ENCODE measurements at regions not wholly inside any gene's neighbourhood (a gene's known extent, or its start where the extent isn't known, plus 50 kb on each side); places are given as distances from the start of the nearest gene placed in this dataset.

- no peak for TF ChIP-seq REST (IDR thresholded peaks at IDR 0.05; ENCODE audit: insufficient read depth in 1 of 2, low read depth in 2 of 2, low read length in 1 of 2)
- no peak for TF ChIP-seq CTCF (IDR thresholded peaks at IDR 0.05)
- no peak for TF ChIP-seq TCF7L2 (IDR thresholded peaks at IDR 0.05; ENCODE audit: low read depth, low read length)
- no peak for TF ChIP-seq SIN3A (IDR thresholded peaks at IDR 0.05; ENCODE audit: borderline replicate concordance, insufficient read depth, low read depth, low read length)
- no peak for TF ChIP-seq POLR2AphosphoS5 (IDR thresholded peaks at IDR 0.05; ENCODE audit: low read depth, low read length)
- in situ Hi-C loops (cut with HindIII; ENCODE audit: low pct_unique_long_range_greater_than_20kb, low sequenced_read_pairs), result no loop called here
Measured at GRCh38 chr12:24075650-24076049, 126.2 kb upstream of the SOX5 start.

GRCh38 chr12:24073170-24073810 is 123.8 kb upstream of the SOX5 start:
- Histone ChIP-seq H3K36me3 (ENCODE audit: control insufficient read depth, insufficient read depth, low read length) (no peaks in the 10 kb centered on the region), H3K27me3 (ENCODE audit: control insufficient read depth, insufficient read depth, low read length) (no peaks in the 10 kb centered on the region), H3K27ac (ENCODE audit: low read length) (no peak overlapping the region), H3K4me1 (ENCODE audit: control insufficient read depth, insufficient read depth, low read length) (no peaks in the 10 kb centered on the region), H3K9me3 (ENCODE audit: control insufficient read depth, insufficient read depth, low read depth, low read length) (no peaks in the 10 kb centered on the region), H3K4me3 (ENCODE audit: low read depth in 2 of 2, low read length in 2 of 2) (no peak overlapping the region)
- ChIA-PET POLR2A (no interaction called here), CTCF (no interaction called here)
- no TSS peak for BruUV-seq (replicated peaks)
- no peak for ATAC-seq
- no peak for TF ChIP-seq SIN3A (IDR thresholded peaks at IDR 0.05; ENCODE audit: borderline replicate concordance, insufficient read depth, low read depth, low read length)
- TF ChIP-seq TCF7L2 (IDR thresholded peaks at IDR 0.05; ENCODE audit: low read depth, low read length), result no peak
- no peak for TF ChIP-seq REST (IDR thresholded peaks at IDR 0.05; ENCODE audit: insufficient read depth in 1 of 2, low read depth in 2 of 2, low read length in 1 of 2)
- no peak for TF ChIP-seq CTCF (IDR thresholded peaks at IDR 0.05)
- TF ChIP-seq POLR2AphosphoS5 (IDR thresholded peaks at IDR 0.05; ENCODE audit: low read depth, low read length), result no peak
- DNase-seq (ENCODE audit: low read depth, low spot score), result no peak
- intact Hi-C loops (cut with micrococcal nuclease; ENCODE audit: unreplicated experiment) (no loop called here), in situ Hi-C loops (cut with HindIII; ENCODE audit: low pct_unique_long_range_greater_than_20kb, low sequenced_read_pairs) (no loop called here)

More at GRCh38 chr12:24075650-24076049, 126.2 kb upstream of the SOX5 start:
- no TSS peak for BruUV-seq (replicated peaks)
- intact Hi-C loops (cut with micrococcal nuclease; ENCODE audit: unreplicated experiment), result no loop called here
- DNase-seq (ENCODE audit: low read depth, low spot score), result no peak
- H3K36me3 ChIP-seq (ENCODE audit: control insufficient read depth, insufficient read depth, low read length), result no peaks in the 10 kb centered on the region
- ATAC-seq, result no peak
- no peaks in the 10 kb centered on the region for H3K4me1 ChIP-seq (ENCODE audit: control insufficient read depth, insufficient read depth, low read length)
- H3K9me3 ChIP-seq (ENCODE audit: control insufficient read depth, insufficient read depth, low read depth, low read length), result no peaks in the 10 kb centered on the region
- CTCF ChIA-PET, result no interaction called here
- H3K27ac ChIP-seq (ENCODE audit: low read length), result no peak overlapping the region
- POLR2A ChIA-PET, result no interaction called here
- H3K4me3 ChIP-seq (ENCODE audit: low read depth in 2 of 2, low read length in 2 of 2), result no peak overlapping the region
- no peaks in the 10 kb centered on the region for H3K27me3 ChIP-seq (ENCODE audit: control insufficient read depth, insufficient read depth, low read length)

All from Panc1 (cell line).